AG09309 (cell line): ENCODE measurements at regions not wholly inside any gene's neighbourhood (a gene's known extent, or its start where the extent isn't known, plus 50 kb on each side); places are given as distances from the start of the nearest gene placed in this dataset.

Experiments used
- DNase-seq: peaks from one replicate; pipeline ENCODE4 v3.0.0-alpha.2; 2010; ENCODE audit warnings: low read depth
- H3K4me3 ChIP-seq: 2 replicates; pipeline ENCODE4 v1.5.1; 2011; ENCODE audit warnings: mild to moderate bottlenecking, low read depth, low read length, moderate library complexity; ENCODE audit not compliant: control insufficient read depth
- CTCF ChIP-seq: IDR thresholded peaks from 2 replicates; pipeline ENCODE4 v1.5.1; 2011; ENCODE audit warnings: mild to moderate bottlenecking, low read depth, low read length, inconsistent platforms; ENCODE audit not compliant: insufficient read depth, control insufficient read depth; ENCODE audit errors: missing control alignments

GRCh38 chr9:755454-756381 lies 85.8 kb upstream of the DMRT1 start:
- no peak for TF ChIP-seq CTCF
- DNase-seq = peak; percentile 64
- H3K4me3 ChIP-seq = no peak overlapping the region

GRCh38 chr9:757246-757881 lies 84.1 kb upstream of the DMRT1 start:
- DNase-seq = peak; percentile 27
- TF ChIP-seq CTCF = peak; percentile 78
- H3K4me3 ChIP-seq = no peak overlapping the region

GRCh38 chr9:758146-758545 lies 83.4 kb upstream of the DMRT1 start:
- no peak for DNase-seq
- H3K4me3 ChIP-seq = no peak overlapping the region
- TF ChIP-seq CTCF = no peak

GRCh38 chr9:759541-759940 lies 82.0 kb upstream of the DMRT1 start:
- H3K4me3 ChIP-seq = no peak overlapping the region
- no peak for DNase-seq
- TF ChIP-seq CTCF = no peak

GRCh38 chr9:759983-760736 lies 81.3 kb upstream of the DMRT1 start:
- no peak overlapping the region for H3K4me3 ChIP-seq
- no peak for TF ChIP-seq CTCF
- DNase-seq = no peak

GRCh38 chr9:761176-761792 lies 80.2 kb upstream of the DMRT1 start:
- DNase-seq = no peak
- no peak for TF ChIP-seq CTCF
- no peak overlapping the region for H3K4me3 ChIP-seq
